Neural progenitor cell (in vitro differentiated cells): ENCODE measurements at regions not wholly inside any gene's neighbourhood (a gene's known extent, or its start where the extent isn't known, plus 50 kb on each side); places are given as distances from the start of the nearest gene placed in this dataset.
A peak's percentile ranks its signal among the peaks of the same experiment; 100 is the strongest.
"Not testable (repeated sequence)": the region's sequence is repeated elsewhere in the genome, so short reads cannot be mapped to it uniquely, and the experiment has no call there.

Source experiments
- DNase-seq: peaks from one replicate; pipeline ENCODE4 v3.0.0-alpha.2; 2016; ENCODE audit warnings: low spot score
- H2AFZ ChIP-seq: fragments of 200-600 bp; sonication (generic); replicated peaks from 2 replicates; pipeline ENCODE4 v1.6.1; 2016; ENCODE audit warnings: antibody characterized with exemption
- H3F3A ChIP-seq: fragments of 200-600 bp; sonication (generic); 2 replicates; pipeline ENCODE4 v1.6.1; 2016; ENCODE audit warnings: antibody characterized with exemption, low read depth
- H3K27ac ChIP-seq: fragments of 200-600 bp; sonication (generic); 2 replicates; pipeline ENCODE4 v1.5.1; 2016; ENCODE audit warnings: mild to moderate bottlenecking
- H3K27me3 ChIP-seq: fragments of 200-600 bp; sonication (generic); 2 replicates; pipeline ENCODE4 v1.6.1; 2016; ENCODE audit warnings: mild to moderate bottlenecking, moderate library complexity
- H3K36me3 ChIP-seq: fragments of 200-600 bp; sonication (generic); 2 replicates; pipeline ENCODE4 v1.5.1; 2016
- H3K4me1 ChIP-seq: fragments of 200-600 bp; sonication (generic); 2 replicates; pipeline ENCODE4 v1.6.1; 2016; ENCODE audit warnings: mixed run types
- H3K4me2 ChIP-seq: fragments of 200-600 bp; sonication (generic); 2 replicates; pipeline ENCODE4 v1.6.1; 2016
- H3K4me3 ChIP-seq: fragments of 200-600 bp; sonication (generic); 2 replicates; pipeline ENCODE4 v1.5.1; 2016
- H3K79me2 ChIP-seq: fragments of 200-600 bp; sonication (generic); 2 replicates; pipeline ENCODE4 v1.6.1; 2016; ENCODE audit warnings: low read depth
- H3K9ac ChIP-seq: fragments of 200-600 bp; sonication (generic); 2 replicates; pipeline ENCODE4 v1.6.1; 2016
- H3K9me3 ChIP-seq: fragments of 200-600 bp; sonication (generic); 2 replicates; pipeline ENCODE4 v1.5.1; 2016; ENCODE audit warnings: low read depth
- H4K20me1 ChIP-seq: fragments of 200-600 bp; sonication (generic); 2 replicates; pipeline ENCODE4 v1.6.1; 2016; ENCODE audit warnings: low read depth
- H3K27ac Mint-ChIP-seq: 3 replicates; pipeline ENCODE4 v1.8.0; 2021; ENCODE audit warnings: mixed read lengths
- H3K27me3 Mint-ChIP-seq: 2 replicates; pipeline ENCODE4 v1.8.0; 2022; ENCODE audit warnings: low read depth, mild to moderate bottlenecking, inconsistent platforms, moderate library complexity, mixed read lengths; ENCODE audit not compliant: insufficient read depth
- H3K36me3 Mint-ChIP-seq: 3 replicates; pipeline ENCODE4 v1.8.0; 2021; ENCODE audit warnings: mixed read lengths
- H3K4me1 Mint-ChIP-seq: 3 replicates; pipeline ENCODE4 v1.8.0; 2021; ENCODE audit warnings: mixed read lengths
- H3K4me3 Mint-ChIP-seq: 3 replicates; pipeline ENCODE4 v1.8.0; 2021; ENCODE audit warnings: mild to moderate bottlenecking, moderate library complexity, mixed read lengths
- H3K9me3 Mint-ChIP-seq: 3 replicates; pipeline ENCODE4 v1.8.0; 2020; ENCODE audit warnings: mixed read lengths
- EZH2 ChIP-seq: fragments of 200-600 bp; sonication (generic); IDR thresholded peaks from 2 replicates; pipeline ENCODE4 v1.6.1; 2017; ENCODE audit warnings: antibody characterized with exemption, mild to moderate bottlenecking, moderate library complexity
- EZH2phosphoT487 ChIP-seq: fragments of 200-600 bp; sonication (generic); IDR thresholded peaks from 2 replicates; pipeline ENCODE4 v1.6.1; 2017; ENCODE audit warnings: antibody characterized with exemption
- TF ChIP-seq, protein P1 (sequence below): fragments of 200-600 bp; sonication (generic); IDR thresholded peaks from 2 replicates; pipeline ENCODE4 v1.5.1; 2017; ENCODE audit warnings: antibody characterized with exemption, mild to moderate bottlenecking

DNA sequence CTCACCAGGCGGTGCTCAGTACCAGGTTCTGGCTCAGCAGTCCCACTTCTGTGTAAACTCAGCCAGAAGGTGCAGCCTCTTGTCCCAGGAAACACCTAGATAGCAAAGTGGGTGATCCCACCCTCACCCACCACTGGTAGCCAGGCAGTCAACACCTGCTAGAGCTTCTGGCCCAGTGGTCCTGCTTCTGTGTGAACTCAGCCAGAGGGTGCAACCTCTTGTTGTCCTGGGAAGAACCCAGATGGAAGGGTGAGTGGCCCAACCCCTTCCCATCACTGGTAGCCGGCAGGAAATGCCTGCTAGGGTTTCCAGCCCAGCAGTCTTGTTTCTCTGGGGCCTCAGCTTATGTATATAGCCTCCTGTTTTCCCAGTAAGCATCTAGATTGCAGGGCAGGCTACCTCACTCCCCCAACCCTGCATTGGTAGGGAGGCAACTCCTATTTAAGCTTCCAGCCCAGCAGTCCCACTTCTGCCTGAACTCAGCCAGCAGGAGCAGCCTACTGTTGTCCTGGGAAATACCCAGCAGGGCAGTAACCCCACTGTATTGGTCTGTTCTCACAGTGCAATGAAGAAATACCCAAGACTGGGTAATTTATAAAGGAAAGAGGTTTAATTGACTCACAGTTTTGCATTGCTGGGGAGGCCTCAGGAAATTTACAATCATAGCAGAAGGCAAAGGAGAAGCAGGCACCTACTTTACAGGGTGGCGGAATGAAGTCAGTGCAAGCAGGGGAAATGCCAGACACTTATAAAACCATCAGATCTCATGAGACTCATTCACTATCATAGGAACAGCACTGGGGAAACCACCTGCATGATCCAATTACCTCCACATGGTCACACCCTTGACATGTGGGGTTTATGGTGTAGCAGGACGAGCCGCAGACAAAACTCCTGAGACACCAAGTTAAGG, 110.6 kb downstream of the DTWD1 start:
- H3K4me1 Mint-ChIP-seq: peaks cover 7% of the 10 kb centered on the region
- Histone ChIP-seq H4K20me1 (no peaks in the 10 kb centered on the region), H3K27ac (no peak overlapping the region), H3K4me1 (no peaks in the 10 kb centered on the region), H3K36me3 (no peaks in the 10 kb centered on the region), H3K4me3 (no peak overlapping the region), H3K9ac (no peak overlapping the region), H3K9me3 (no peaks in the 10 kb centered on the region), H3K4me2 (no peak overlapping the region), H2AFZ (peak overlapping the region; percentile 63), H3F3A (no peaks in the 10 kb centered on the region), H3K79me2 (no peaks in the 10 kb centered on the region), H3K27me3 (no peaks in the 10 kb centered on the region)
- no peak overlapping the region for H3K4me3 Mint-ChIP-seq
- peaks cover 5% of the 10 kb centered on the region for H3K9me3 Mint-ChIP-seq
- no peak overlapping the region for H3K27ac Mint-ChIP-seq
- H3K36me3 Mint-ChIP-seq: no peaks in the 10 kb centered on the region
- no peaks in the 10 kb centered on the region for H3K27me3 Mint-ChIP-seq
- peak; percentile 13 for DNase-seq
- TF ChIP-seq EZH2: no peak
- TF ChIP-seq, protein P1, sequence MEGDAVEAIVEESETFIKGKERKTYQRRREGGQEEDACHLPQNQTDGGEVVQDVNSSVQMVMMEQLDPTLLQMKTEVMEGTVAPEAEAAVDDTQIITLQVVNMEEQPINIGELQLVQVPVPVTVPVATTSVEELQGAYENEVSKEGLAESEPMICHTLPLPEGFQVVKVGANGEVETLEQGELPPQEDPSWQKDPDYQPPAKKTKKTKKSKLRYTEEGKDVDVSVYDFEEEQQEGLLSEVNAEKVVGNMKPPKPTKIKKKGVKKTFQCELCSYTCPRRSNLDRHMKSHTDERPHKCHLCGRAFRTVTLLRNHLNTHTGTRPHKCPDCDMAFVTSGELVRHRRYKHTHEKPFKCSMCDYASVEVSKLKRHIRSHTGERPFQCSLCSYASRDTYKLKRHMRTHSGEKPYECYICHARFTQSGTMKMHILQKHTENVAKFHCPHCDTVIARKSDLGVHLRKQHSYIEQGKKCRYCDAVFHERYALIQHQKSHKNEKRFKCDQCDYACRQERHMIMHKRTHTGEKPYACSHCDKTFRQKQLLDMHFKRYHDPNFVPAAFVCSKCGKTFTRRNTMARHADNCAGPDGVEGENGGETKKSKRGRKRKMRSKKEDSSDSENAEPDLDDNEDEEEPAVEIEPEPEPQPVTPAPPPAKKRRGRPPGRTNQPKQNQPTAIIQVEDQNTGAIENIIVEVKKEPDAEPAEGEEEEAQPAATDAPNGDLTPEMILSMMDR: no peak

DNA sequence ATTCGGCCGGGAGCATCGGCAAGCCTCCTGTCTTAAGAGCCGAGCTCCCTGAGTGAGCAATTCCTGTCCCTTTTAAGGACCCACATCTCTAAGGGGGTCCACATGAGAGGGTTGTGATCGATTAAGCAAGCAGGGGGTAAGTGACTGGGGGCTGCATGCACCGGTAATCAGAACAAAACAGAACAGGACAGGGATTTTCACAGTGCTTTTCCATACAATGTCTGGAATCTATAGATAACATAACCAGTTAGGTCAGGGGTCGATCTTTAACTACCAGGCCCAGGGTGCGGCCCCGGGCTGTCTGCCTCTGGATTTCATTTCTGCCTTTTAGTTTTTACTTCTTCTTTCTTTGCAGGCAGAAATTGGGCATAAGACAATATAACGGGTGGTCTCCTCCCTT, 111.3 kb downstream of the DTWD1 start:
- not testable (repeated sequence) for H3K9me3 Mint-ChIP-seq, H3K9ac ChIP-seq, H3K36me3 ChIP-seq, H3K27ac ChIP-seq, H3K27ac Mint-ChIP-seq, H3K36me3 Mint-ChIP-seq, H3K27me3 ChIP-seq, H3F3A ChIP-seq, DNase-seq, H3K27me3 Mint-ChIP-seq, H3K4me1 Mint-ChIP-seq, H3K4me2 ChIP-seq, H3K4me1 ChIP-seq, H4K20me1 ChIP-seq, H3K79me2 ChIP-seq, H3K4me3 Mint-ChIP-seq, H3K9me3 ChIP-seq, H3K4me3 ChIP-seq
- peak overlapping the region; percentile 63 for H2AFZ ChIP-seq

DNA sequence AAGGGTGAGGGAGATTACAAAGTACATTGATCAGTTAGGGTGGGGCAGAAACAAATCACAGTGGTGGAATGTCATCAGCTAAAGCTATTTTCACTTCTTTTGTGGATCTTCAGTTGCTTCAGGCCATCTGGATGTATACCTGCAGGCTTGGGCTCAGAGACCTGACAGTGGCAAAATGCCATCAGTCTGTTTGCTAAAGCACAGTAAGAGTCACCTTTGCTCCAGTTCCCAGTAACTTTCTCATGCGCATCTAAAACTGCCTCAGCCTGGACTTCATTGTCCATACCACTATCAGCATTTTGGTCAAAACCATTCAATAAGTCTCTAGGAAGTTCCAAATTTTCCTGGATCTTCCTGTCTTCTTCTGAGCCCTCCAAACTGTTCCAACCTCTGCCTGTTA, 113.2 kb downstream of the DTWD1 start:
- H3K9ac ChIP-seq, DNase-seq, H3K4me1 ChIP-seq, H3K9me3 Mint-ChIP-seq, H3K36me3 ChIP-seq, H4K20me1 ChIP-seq, H3K27me3 ChIP-seq, H3K4me2 ChIP-seq, H3K4me3 Mint-ChIP-seq, H3K27ac Mint-ChIP-seq, H3K79me2 ChIP-seq, H3F3A ChIP-seq, H3K27ac ChIP-seq, H3K36me3 Mint-ChIP-seq, H3K4me1 Mint-ChIP-seq, H3K27me3 Mint-ChIP-seq, H2AFZ ChIP-seq, H3K9me3 ChIP-seq, H3K4me3 ChIP-seq: not testable (repeated sequence)

DNA sequence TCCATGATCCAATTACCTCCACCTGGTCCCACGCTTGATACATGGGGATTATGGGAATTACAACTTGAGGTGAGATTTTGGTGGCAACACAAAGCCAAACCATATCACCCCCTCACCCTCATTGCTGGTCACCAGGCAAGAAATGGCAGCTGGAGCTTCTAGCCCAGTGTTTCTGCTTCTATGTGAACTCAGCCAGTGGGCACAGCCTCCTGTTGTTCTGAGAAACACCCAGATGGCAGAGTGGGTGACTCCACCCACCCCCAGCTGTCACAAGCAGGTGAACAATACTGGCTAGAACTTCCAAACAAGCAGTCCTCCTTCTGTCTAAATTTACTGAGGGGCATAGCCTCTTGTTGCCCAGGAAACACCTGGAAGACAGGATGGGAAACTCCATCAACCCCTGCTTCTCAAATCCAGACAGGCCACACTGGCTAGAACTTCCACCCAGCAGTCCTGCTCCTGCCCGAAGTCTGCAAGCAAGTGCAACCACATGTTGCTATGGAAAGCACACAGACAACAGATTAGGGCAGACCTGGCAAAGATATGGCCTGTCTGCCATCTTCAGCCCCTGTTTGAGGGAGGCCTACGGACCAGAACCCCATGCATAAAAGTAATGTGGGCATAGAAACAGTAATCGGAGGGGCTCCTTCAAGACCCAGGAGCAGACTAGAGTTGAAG, 114.1 kb downstream of the DTWD1 start:
- no peak overlapping the region for H3K27ac Mint-ChIP-seq
- Histone ChIP-seq H4K20me1 (no peaks in the 10 kb centered on the region), H3F3A (no peaks in the 10 kb centered on the region), H3K9ac (no peak overlapping the region), H3K79me2 (no peaks in the 10 kb centered on the region), H3K9me3 (no peaks in the 10 kb centered on the region), H3K4me2 (no peak overlapping the region), H3K27ac (no peak overlapping the region), H3K36me3 (no peaks in the 10 kb centered on the region), H3K4me1 (no peaks in the 10 kb centered on the region), H3K4me3 (no peak overlapping the region), H3K27me3 (no peaks in the 10 kb centered on the region), H2AFZ (no peak overlapping the region)
- no peaks in the 10 kb centered on the region for H3K36me3 Mint-ChIP-seq
- no peaks in the 10 kb centered on the region for H3K27me3 Mint-ChIP-seq
- TF ChIP-seq, protein P1: no peak
- no peak for TF ChIP-seq EZH2phosphoT487
- no peak for TF ChIP-seq EZH2
- peaks cover 7% of the 10 kb centered on the region for H3K4me1 Mint-ChIP-seq
- no peak for DNase-seq
- H3K9me3 Mint-ChIP-seq: no peaks in the 10 kb centered on the region
- H3K4me3 Mint-ChIP-seq: no peak overlapping the region
